ENCODE measurements at regions not wholly inside any gene's neighbourhood (a gene's known extent, or its start where the extent isn't known, plus 50 kb on each side); places are given as distances from the start of the nearest gene placed in this dataset.

- TF ChIP-seq SMARCE1 (IDR thresholded peaks at IDR 0.05), result no peak
- TF ChIP-seq CTCF (IDR thresholded peaks at IDR 0.05 in 2 of 3, conservative IDR thresholded peaks at IDR 0.05 in 1 of 3; ENCODE audit: insufficient read depth in 2 of 3, low read depth in 1 of 3, low read length in 3 of 3), result no peak
- no peak for TF ChIP-seq ZNF280B (CRISPR knock-in tag; IDR thresholded peaks at IDR 0.05)
- no peak; the same call in 1 of the 2 replicates for TF ChIP-seq POLR2A (conservative IDR thresholded peaks at IDR 0.05)
- no peak for TF ChIP-seq SIN3A (IDR thresholded peaks at IDR 0.05; ENCODE audit: borderline replicate concordance in 2 of 2, control insufficient read depth in 1 of 2, low read depth in 2 of 2, low read length in 2 of 2)
- TF ChIP-seq NFE2L1 (tag; IDR thresholded peaks at IDR 0.05; ENCODE audit: borderline replicate concordance, low read depth), result no peak
- no peak for TF ChIP-seq ZNF583 (CRISPR knock-in tag; IDR thresholded peaks at IDR 0.05)
- no peak for TF ChIP-seq CBX5 (IDR thresholded peaks at IDR 0.05; ENCODE audit: borderline replicate concordance, low read depth)
Measured at GRCh38 chr5:54390539-54391031, 64.9 kb upstream of the HSPB3 start.
